ENCODE measurements at regions not wholly inside any gene's neighbourhood (a gene's known extent, or its start where the extent isn't known, plus 50 kb on each side); places are given as distances from the start of the nearest gene placed in this dataset.

DNA sequence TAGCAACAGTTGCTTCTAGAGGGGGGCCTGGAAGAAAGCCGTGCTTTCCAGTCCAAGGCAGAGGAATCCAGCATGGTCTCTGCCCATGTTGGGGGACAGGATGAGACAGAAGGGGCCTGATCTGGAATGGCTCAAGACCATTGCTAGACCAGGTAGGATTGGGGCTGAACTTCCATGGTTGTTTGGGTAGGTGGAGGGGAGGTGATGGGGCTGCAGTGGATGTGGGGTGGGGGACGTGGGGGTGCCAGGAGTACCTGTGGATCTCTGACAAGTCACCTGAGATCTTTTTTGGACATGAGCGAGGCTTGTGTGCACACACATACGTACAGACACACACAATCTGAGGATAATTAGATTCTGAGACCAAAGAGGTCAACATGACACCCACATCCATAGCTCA, 228.7 kb upstream of the SKOR2 start:
- no peak for DNase-seq (ENCODE audit: low spot score)

DNA sequence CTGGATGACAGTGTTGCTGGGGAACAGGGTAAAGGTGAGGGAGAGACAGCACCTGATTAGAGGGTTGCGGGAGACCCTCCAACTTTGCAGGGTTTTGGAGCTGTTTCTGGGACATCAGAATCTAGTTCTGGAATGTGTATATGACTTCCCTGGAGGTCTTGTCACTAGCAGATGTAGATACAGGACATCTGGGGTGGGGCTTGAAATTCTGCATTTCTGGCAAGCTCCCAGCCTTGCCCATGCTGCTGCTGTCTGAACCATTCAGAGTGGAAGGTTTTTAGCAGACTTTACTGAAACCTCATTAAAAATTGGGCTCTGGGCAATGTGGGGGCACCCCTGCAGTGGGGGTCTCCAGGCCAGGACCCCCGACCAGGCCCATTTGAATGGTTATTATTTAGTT, 220.3 kb upstream of the SKOR2 start:
- DNase-seq (ENCODE audit: low spot score): no peak

DNA sequence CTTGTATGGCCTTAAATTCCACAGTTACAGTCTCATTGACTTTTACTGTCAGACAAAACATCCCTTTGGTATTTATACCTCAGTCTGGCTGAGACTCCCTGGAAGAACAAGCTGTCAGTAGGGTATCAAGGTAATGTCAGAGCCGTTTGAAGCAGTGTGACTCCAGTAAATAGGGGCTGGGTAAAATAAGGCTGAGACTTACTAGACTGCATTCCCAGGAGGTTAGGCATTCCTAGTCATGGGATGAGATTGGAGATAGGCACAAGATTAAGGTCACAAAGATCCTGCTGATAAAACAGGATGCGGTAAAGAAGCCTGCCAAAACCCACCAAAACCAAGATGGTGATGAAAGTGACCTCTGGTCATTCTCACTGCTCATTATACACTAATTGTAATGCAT, 219.5 kb upstream of the SKOR2 start:
- no peak for DNase-seq (ENCODE audit: low spot score)

DNA sequence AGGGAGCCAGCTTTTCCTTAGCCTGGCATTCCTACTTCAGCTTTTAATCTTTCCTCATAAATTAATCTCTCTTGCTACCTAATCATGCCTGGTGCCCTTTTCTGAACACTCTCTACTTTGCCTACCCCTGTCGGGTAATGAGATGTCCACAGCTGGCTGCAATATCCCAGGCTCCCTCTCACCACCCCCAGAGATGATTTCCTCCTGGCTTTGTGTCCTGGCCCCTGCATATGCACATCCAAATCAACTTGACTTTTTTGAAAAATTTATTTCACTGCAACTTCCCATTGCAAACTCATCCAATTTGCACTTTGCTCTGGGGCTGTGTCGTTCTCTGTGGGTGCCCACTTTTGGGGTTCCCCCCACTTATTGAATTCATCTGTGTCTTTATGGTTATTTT, 218.1 kb upstream of the SKOR2 start:
- DNase-seq (ENCODE audit: low spot score): no peak

DNA sequence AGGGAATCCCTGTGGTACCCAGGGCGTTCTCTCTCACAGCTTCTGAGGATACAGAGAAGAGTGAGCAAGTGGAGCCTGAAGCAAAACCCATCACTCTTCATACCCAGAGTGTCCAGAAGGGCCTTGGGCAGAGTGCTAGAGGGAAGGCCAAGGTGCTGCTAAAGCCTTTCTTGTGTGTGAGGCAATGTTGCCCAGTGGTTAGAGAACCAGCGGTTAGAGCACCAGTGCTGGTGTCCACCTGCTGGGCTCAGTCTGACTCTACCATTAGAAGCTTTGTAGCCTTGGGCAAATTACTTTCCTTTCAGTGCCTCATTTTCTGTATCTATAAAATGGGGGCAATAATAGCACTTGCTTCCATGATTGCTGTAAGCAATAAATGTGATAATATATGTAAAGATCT, 210.5 kb upstream of the SKOR2 start:
- no peak for DNase-seq (ENCODE audit: low spot score)

DNA sequence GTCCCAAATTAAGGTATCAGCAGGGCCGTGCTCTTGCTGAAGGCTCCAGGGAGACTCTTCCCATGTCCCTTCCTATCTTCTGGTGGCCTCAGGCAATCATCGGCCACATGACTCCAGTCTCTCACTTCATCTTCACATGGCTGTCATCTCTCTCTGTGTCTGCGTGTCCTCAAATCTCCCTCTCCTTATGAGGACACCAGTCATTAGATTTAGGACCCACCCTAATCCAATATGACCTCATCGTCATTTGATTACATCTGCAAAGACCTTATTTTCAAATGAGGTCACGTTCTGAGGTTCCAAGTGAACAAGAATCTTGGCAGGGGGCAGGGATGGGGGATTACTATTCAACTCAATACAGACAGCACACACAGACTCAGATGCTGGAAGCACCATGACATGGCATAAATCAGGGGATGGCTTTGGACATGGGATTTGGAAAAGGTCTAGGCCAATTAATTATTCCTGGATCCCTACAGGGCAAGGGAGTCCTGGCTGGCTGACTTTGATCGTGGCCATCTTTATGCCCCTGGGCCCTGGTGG, 210.0 kb upstream of the SKOR2 start:
- no peak for DNase-seq (ENCODE audit: low spot score)

DNA sequence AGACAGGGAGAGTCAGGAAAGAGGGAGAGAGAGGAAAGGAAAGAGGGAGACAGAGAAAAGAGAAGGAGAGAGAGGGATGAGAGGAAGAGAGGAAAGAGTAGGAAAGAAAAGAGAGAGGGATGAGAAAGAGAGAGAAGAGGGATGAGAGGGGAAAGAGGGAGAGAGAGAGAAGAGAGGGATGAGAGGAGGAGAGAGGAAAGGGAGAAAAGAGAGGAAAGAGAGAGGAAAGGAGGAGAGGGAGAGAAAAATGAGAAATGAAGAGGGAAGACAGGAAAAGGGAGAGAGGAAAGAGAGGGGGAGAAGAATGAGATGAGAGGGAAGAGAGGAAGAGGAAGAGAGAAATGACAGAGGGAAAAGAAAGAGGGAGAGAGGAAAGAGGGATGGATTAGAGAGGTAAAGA, 207.0 kb upstream of the SKOR2 start:
- no peak for DNase-seq (ENCODE audit: low spot score)

DNA sequence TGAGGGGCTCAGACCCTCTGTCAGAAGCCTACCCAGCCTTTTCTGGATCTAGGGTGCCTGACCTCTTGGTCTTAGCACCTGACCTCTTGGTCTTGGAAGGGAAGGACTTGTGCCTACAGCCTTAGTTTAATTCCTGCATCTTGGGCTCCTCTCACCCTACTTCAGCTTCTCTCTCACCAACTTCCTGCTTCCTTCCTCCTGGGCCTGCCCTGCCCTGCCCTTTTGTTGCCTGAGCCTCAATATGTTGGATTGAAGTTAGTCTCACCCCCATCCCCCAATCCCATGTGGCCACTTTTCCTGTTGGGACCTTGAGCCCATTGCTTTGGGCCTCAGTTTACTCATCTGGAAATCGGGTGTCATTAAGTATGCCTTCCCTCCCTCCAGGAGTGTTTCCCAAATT, 206.2 kb upstream of the SKOR2 start:
- DNase-seq (ENCODE audit: low spot score): no peak

DNA sequence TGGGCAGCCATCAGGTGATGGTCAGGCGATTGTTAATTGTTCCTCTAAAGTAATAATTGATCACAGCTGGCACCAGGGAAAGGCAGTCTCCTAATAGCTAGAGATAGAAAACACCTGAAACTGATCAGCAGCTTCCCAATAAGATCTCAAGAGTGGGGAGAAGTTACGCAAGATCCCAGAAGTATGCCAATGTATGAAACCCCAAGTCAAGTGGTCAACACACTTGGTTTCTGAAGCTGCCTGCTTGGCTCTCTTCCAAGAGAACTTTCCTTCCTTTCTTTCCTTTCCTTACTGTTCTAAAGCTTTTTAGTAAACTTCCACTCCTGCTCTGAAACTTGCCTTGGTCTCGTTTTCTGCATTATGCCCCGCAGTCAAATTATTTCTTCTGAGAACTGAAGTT, 201.6 kb upstream of the SKOR2 start:
- DNase-seq (ENCODE audit: low spot score): no peak

DNA sequence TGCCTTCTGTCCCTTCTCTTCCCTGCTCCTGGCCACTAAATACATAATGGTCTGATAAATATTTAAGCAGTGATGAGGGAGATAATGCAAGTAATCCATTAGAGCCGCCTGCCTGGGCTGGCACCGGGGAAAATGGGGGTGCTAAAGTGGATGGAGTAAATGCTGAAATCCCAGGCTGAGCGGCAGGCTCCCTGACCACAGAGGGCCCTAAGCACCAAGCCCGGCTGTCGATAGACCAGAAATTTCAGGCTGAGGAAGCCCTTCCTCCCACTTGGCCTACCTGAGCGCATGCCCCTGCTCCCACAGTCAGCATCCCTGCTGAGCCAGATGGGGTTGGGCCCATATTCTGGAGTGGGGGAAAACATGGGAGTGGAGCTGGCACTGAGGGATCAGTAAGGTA, 197.5 kb upstream of the SKOR2 start:
- no peak for DNase-seq (ENCODE audit: low spot score)

DNA sequence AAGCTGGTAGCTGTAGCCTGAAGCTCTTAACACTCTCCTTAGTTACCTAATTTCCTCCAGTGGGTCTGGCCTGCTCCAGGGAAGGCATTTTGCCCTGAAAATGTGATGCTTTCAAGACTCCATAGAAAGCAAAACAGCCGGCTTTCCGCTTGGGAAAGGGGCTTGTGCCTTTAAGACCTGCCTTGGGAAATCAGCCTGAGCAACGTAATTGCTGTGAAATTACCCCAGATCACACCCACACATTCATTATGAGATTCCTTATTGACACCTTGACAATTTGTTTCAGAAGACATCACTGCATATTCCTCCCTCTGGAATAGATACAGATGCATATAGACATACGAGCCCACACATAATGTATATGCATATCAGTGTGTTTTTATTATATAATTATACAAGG, 190.5 kb upstream of the SKOR2 start:
- no peak for DNase-seq (ENCODE audit: low spot score)

DNA sequence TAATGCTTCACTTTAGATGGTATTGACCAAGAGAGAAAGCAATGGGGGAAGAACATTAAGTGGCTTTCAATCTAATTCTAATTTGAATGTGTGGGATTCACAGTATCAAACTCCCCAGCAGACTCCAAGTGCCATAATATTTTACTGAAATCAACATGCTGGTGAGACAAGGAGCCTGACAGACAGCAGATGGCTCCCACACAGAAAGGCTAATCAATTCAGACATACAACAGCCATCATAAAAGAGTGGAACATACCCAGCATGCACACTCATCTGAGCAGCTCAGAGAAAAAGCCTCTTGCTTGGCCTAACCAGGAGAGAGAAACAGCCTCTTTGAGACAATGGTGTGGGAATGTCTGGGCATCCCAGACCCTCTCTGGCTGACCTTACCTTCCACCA, 186.5 kb upstream of the SKOR2 start:
- DNase-seq (ENCODE audit: low spot score): no peak

DNA sequence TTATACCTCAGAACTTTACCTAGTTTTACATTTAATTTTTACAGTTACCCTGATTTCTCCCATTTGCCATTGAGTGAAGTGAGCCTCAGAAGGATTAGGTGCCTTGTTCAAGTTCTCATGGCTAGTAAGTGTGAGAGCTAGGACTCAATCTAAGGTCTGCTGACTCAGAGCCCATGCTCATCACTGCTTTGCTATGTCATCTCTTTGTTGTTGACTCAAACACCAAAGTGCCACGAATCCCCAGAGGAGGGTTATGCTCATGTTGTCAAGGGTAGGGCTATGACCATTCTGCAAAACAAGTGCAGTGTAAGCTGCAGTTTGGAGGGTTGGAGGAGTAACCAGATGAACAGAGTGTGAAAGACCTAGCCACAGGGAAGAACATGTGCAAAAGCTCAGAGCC, 185.4 kb upstream of the SKOR2 start:
- no peak for DNase-seq (ENCODE audit: low spot score)

DNA sequence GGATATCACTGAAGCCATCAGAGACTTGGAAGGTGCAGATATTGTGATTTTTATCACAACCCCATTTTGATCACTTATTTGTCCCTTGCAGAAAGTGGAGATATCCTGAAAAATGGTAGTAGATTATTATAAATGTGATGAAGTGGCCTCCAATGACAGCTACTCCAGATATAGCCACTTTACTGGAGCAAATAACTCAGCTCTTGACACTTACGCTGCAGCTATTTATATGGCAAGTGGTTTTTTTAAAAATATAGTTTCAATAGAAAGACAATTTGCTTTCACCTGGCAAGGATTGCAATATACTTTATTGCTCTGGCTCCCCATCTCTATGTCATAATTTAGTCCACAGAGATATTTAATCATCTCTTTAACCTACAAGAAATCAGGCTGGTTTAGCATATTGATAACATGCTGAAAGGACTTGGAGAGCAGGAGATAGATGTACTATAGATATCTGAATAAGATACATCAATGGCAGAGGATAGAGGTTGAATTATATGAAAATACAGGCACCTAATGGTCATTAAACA, 182.8 kb upstream of the SKOR2 start:
- no peak for DNase-seq (ENCODE audit: low spot score)

DNA sequence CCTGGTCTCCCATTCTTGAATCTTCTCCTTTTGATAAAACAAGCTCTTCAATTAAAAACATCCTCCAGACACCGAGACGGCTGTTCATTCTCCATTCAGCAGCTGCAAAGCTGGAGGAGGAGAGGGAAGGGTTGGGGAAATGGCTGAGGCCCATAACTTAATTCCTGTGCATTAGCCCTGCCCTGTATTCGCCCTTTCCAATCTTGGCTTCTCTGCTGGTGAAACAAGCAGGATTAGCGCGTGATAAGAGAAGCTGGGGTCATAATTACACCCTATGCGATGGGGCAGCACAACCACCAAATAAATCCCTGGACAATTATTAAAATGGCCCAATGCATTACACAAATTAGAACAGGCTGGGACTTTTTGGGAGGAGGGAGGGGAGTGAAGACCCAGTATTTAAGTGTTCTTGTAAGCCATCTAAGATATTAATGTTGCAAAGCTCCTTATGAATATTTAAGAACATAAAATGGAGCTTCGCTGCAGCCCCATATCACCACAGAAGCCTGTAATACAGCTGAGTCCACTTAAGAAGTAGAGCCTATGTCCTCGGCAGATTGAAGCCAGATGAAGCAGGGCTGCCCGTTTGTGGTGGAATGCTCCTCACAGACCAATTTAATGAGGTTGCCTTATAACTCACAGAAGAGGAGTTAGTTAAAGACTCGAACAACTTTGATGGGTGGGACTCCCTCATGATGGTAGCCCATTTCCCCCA, 176.6 kb upstream of the SKOR2 start:
- DNase-seq (ENCODE audit: low spot score): no peak

DNA sequence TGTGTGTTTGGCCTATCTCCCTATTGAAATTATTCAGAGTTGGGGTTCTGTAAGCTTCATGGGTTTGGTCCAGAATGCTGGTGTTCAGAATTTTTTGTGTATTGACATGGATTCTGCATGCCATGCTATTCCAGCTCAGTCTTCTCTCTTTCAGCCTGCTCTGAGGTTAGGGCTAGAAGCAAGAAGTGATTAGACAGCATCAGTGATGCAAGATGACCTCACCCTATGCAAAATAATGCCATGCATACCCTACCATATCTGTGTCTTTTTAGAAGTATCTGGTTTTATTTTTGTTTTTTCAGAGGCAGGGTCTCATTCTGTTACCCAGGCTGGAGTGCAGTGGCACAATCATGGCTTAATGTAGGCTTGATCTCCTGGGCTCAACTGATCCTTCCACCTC, 175.6 kb upstream of the SKOR2 start:
- no peak for DNase-seq (ENCODE audit: low spot score)

DNA sequence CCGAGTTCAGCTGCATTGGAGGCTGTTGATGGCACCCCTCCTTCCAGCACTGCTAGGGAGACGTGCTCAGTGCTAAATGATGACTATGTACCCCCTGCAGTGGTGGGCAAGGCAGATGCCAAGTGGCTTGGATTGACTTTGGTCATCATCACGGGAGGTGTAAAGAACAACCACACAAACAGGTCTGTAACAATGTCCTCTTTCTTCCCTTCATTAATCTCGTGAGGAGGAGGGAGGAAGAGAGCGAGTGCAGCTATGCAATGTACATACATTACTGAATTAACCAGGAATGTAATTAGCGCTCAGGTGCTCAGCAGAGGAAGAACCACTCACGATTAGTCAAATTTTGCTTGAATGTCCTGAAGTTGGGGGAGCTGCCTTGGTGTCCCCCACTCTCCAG, 173.9 kb upstream of the SKOR2 start:
- DNase-seq (ENCODE audit: low spot score): no peak

DNA sequence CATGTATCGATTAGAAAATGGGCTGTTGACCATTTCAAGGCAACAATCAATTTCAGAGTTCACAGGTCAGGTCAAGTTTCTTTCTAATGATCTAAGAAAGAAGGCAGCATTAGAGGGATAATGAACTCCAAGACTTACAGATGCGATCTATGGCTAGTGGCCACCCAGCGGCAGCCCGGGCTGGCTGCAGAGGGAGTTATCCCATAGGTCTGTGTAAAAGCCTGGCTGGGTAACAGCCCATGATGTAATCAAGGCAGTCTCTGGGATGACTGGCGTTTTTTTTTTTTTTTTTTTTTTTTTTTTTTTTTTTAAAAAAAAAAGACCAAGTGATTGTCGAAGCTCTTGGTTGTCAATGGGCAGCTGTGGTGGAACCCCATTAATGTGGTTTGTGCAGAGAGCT, 171.1 kb upstream of the SKOR2 start:
- DNase-seq (ENCODE audit: low spot score): peak; percentile 33

DNA sequence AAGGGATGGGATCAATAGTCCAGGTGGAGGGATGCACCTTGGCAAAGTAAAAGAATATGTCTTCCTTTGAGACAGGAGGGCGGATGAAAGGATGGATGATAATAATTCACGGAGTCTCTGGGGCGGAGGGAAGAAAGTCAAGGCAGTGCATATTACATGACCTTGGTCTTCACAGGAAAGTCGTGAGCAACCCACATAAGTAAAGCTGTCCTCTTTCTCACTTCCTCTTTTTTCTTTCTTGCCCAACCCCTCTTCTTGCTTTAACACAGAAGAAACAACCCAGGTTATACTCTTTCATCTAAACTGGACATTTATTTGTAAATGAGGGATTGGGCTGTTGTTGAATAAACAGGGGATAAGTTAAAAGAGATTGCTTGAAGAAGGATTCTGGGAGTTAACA, 168.7 kb upstream of the SKOR2 start:
- no peak for DNase-seq (ENCODE audit: low spot score)

DNA sequence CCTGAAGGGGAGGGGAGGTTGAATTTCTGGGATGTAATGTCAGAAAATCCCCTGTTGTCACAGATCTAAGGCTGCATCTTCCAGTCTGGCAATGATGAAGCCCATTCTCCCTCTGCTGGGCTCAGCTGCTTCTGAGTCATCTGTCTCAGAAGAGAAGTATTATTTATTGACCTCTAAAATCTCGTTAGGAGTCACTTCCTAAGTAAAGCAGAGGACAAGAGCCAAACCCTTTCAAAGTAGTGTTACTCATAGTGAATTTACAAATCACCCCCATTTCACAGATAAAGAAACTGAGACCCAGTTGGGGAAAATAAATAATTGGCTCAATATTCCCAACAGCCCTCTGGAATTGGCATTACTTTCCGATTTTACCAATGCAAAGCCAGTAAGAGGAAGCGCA, 167.3 kb upstream of the SKOR2 start:
- no peak for DNase-seq (ENCODE audit: low spot score)

DNA sequence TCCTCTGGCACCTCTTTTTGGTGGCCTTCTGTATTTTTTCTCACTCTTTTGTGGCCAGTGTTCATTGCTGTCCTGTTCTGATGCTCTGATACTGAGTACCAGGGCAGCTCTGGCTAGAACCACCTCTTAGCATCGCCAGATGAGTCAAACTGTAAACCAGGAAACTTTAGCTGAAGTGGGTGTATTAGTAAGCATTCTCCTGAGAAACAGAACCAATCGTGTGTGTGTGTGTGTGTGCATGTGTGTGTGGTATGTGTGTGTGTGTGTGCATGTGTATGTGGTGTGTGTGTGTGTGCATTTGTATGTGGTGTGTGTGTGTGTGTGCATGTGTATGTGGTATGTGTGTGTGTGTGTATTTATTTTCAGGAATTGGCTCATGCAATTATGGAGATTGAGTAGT, 166.3 kb upstream of the SKOR2 start:
- DNase-seq (ENCODE audit: low spot score): no peak

DNA sequence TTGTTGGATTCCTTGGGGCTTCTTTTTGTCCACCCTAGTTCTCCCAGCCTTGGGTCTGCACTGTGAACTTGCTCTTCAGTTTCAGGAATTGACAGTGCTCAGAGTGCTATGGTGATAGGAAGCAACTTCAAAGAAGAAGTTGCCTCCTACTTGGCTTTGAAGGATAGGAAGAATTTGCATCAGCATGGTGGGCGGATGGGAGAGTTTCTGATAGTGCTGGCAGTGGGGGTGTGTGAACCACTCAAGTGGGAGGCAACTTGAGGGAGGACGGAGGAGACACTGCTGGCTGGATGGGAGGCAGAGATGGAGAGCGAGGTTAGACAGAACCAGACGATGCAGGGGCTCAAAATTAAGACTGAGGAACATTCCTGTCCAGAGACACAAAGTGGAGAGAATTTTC, 164.4 kb upstream of the SKOR2 start:
- DNase-seq (ENCODE audit: low spot score): no peak

DNA sequence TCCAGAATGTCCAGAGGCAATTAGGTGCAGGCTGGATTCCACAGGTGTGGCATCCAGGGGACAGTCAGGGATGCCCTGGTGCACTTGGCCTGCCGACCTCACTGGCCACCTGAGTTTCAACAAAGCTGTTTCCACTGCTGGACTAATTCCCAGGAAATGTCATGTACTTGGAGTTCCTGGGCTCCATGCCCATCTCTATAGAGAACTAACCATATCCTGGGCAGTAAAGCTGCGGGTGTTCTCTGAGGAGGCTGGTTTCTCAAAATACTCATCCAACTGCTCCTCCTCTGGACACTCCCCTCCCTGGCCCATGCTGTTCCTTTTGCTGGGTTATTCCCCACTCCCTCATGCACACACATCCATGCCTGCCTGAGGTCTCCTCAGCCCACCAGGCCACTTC, 161.9 kb upstream of the SKOR2 start:
- DNase-seq (ENCODE audit: low spot score): peak; percentile 19

DNA sequence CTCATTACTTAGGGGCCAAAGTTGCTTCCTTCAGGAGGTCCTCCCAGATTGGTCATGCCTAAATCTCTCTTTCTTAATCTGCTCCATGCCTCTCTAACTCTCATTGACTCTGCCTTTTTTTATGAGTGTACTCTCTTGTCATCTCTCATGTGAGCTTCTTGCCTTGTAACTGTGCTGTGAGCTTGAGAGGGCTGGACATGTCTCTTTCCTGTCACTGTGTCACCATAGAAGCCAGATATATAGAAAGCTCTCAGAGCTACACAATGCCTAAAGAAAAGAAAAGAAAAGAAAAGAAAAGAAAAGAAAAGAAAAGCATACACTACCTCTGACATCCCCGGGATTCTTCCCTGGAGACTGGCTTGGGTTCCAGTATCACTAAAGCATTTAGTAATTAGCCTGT, 161.5 kb upstream of the SKOR2 start:
- DNase-seq (ENCODE audit: low spot score): no peak

Data from H4 (cell line).